Mesenchymal stem cell (in vitro differentiated cells and primary cell): ENCODE measurements at regions not wholly inside any gene's neighbourhood (a gene's known extent, or its start where the extent isn't known, plus 50 kb on each side); places are given as distances from the start of the nearest gene placed in this dataset.
"Not testable (repeated sequence)": the region's sequence is repeated elsewhere in the genome, so short reads cannot be mapped to it uniquely, and the experiment has no call there.

Source experiments
- DNase-seq: peaks from one replicate; pipeline ENCODE4 v3.0.0-alpha.2; 2013
- H2AFZ ChIP-seq: one replicate; pipeline ENCODE4 v1.6.1; 2013; ENCODE audit warnings: low read depth, mild to moderate bottlenecking, control low read depth, inconsistent platforms, low read length, moderate library complexity
- H2AK5ac ChIP-seq: 2 replicates; pipeline ENCODE4 v1.6.1; 2013; ENCODE audit warnings: low read length, moderate library complexity, mild to moderate bottlenecking, inconsistent platforms; ENCODE audit not compliant: severe bottlenecking
- H2BK120ac ChIP-seq: one replicate; pipeline ENCODE4 v1.6.1; 2013; ENCODE audit warnings: low read depth, mild to moderate bottlenecking, inconsistent platforms, low read length, moderate library complexity
- H2BK12ac ChIP-seq, 2 experiments: one replicate each; pipeline ENCODE4 v1.6.1; 2013; ENCODE audit warnings: inconsistent platforms in 2 of 2, low read length in 2 of 2, mild to moderate bottlenecking in 2 of 2, moderate library complexity in 2 of 2, control low read depth in 1 of 2
- H2BK15ac ChIP-seq: one replicate; pipeline ENCODE4 v1.6.1; 2013; ENCODE audit warnings: mild to moderate bottlenecking, low read depth, inconsistent platforms; ENCODE audit not compliant: poor library complexity, severe bottlenecking
- H2BK5ac ChIP-seq: 2 replicates; pipeline ENCODE4 v1.6.1; 2013; ENCODE audit warnings: low read depth, mild to moderate bottlenecking, low read length, control low read depth, inconsistent platforms; ENCODE audit not compliant: poor library complexity, severe bottlenecking
- H3K14ac ChIP-seq, 2 experiments: one replicate each; pipeline ENCODE4 v1.6.1; 2013; ENCODE audit warnings: inconsistent platforms in 2 of 2, low read length in 2 of 2, control low read depth in 1 of 2, mild to moderate bottlenecking in 1 of 2, moderate library complexity in 1 of 2
- H3K18ac ChIP-seq, 2 experiments: one replicate each; pipeline ENCODE4 v1.6.1; 2013; ENCODE audit warnings: inconsistent platforms in 2 of 2, low read length in 2 of 2, control low read depth in 1 of 2, low read depth in 1 of 2, mild to moderate bottlenecking in 1 of 2
- H3K23ac ChIP-seq, 2 experiments: one replicate each; pipeline ENCODE4 v1.6.1; 2013; ENCODE audit warnings: inconsistent platforms in 2 of 2, low read length in 2 of 2, mild to moderate bottlenecking in 2 of 2, moderate library complexity in 2 of 2, control low read depth in 1 of 2
- H3K27ac ChIP-seq: 2 replicates; pipeline ENCODE4 v1.5.1; 2013; ENCODE audit warnings: mild to moderate bottlenecking, moderate library complexity, low read length, control low read depth, inconsistent platforms; ENCODE audit not compliant: poor library complexity, severe bottlenecking
- H3K27me3 ChIP-seq, 2 experiments: 2 replicates each; pipeline versions ENCODE4 v1.6.1 to v1.7.0; 2013; ENCODE audit warnings: low read length in 2 of 2, mild to moderate bottlenecking in 2 of 2, moderate library complexity in 2 of 2, control low read depth in 1 of 2, inconsistent platforms in 1 of 2; ENCODE audit not compliant: control insufficient read depth in 1 of 2, insufficient read depth in 1 of 2
- H3K36me3 ChIP-seq, 2 experiments: 2 replicates each; pipeline versions ENCODE4 v1.6.1 to v1.7.0; 2013; ENCODE audit warnings: low read length in 2 of 2, control low read depth in 1 of 2, inconsistent platforms in 1 of 2, low read depth in 1 of 2, mild to moderate bottlenecking in 1 of 2; ENCODE audit not compliant: insufficient read depth in 2 of 2, control insufficient read depth in 1 of 2
- H3K4ac ChIP-seq, 2 experiments: one replicate each; pipeline ENCODE4 v1.6.1; 2013; ENCODE audit warnings: inconsistent platforms in 2 of 2, low read length in 2 of 2, mild to moderate bottlenecking in 2 of 2, moderate library complexity in 2 of 2, control low read depth in 1 of 2, low read depth in 1 of 2
- H3K4me1 ChIP-seq: 2 replicates; pipeline ENCODE4 v1.6.1; 2013; ENCODE audit warnings: low read depth, low read length, control low read depth; ENCODE audit not compliant: control insufficient read depth, insufficient read depth
- H3K4me2 ChIP-seq: 2 replicates; pipeline ENCODE4 v1.6.1; 2013; ENCODE audit warnings: low read length, mild to moderate bottlenecking, inconsistent platforms; ENCODE audit not compliant: poor library complexity, severe bottlenecking
- H3K4me3 ChIP-seq, 2 experiments: 2 replicates each; pipeline versions ENCODE4 v1.5.1 to v1.7.0; 2013; ENCODE audit warnings: low read length in 2 of 2, mild to moderate bottlenecking in 2 of 2, control low read depth in 1 of 2, low read depth in 1 of 2; ENCODE audit not compliant: insufficient read depth in 1 of 2
- H3K79me1 ChIP-seq: replicated peaks from 2 replicates; pipeline ENCODE4 v1.6.1; 2013; ENCODE audit warnings: mild to moderate bottlenecking, control low read depth, low read length, inconsistent platforms; ENCODE audit not compliant: poor library complexity, severe bottlenecking
- H3K9ac ChIP-seq: 2 replicates; pipeline ENCODE4 v1.7.0; 2013; ENCODE audit warnings: mild to moderate bottlenecking, low read length, moderate library complexity
- H3K9me3 ChIP-seq: 2 replicates; pipeline ENCODE4 v1.7.0; 2013; ENCODE audit warnings: mild to moderate bottlenecking, low read length; ENCODE audit not compliant: control insufficient read depth
- H4K8ac ChIP-seq: one replicate; pipeline ENCODE4 v1.6.1; 2013; ENCODE audit warnings: inconsistent platforms, mild to moderate bottlenecking, low read length, moderate library complexity
- H4K91ac ChIP-seq: one replicate; pipeline ENCODE4 v1.6.1; 2013; ENCODE audit warnings: mild to moderate bottlenecking, low read length, inconsistent platforms
- WGBS: methylation state at CpG from one replicate; pipeline ENCODE4 v1.1.7; 2013; ENCODE audit warnings: mixed read lengths; 5-methylcytosine and 5-hydroxymethylcytosine counted together

- H3K27ac ChIP-seq, H3K4me2 ChIP-seq, H3K23ac ChIP-seq, H3K4me1 ChIP-seq, H3K18ac ChIP-seq, H2BK15ac ChIP-seq, H3K9me3 ChIP-seq, H2AK5ac ChIP-seq, H2BK12ac ChIP-seq, DNase-seq, H2BK120ac ChIP-seq, H4K91ac ChIP-seq, H3K27me3 ChIP-seq, H2AFZ ChIP-seq, H2BK5ac ChIP-seq, H3K9ac ChIP-seq, H4K8ac ChIP-seq, H3K14ac ChIP-seq, H3K4me3 ChIP-seq, H3K4ac ChIP-seq, H3K79me1 ChIP-seq, H3K36me3 ChIP-seq: not testable (repeated sequence)
Observed at GRCh38 chr4:170881646-170882045, 791.9 kb upstream of the AADAT start.

- Histone ChIP-seq H3K18ac (no peak overlapping the region), H2BK120ac (no peak overlapping the region), H3K36me3 (no peaks in the 10 kb centered on the region), H4K91ac (no peak overlapping the region), H3K23ac (no peak overlapping the region), H2BK15ac (no peak overlapping the region), H3K4me3 (no peak overlapping the region), H3K27me3 (no peaks in the 10 kb centered on the region), H3K9me3 (no peaks in the 10 kb centered on the region), H2BK5ac (no peak overlapping the region), H3K4ac (no peak overlapping the region), H2AK5ac (no peak overlapping the region), H2BK12ac (no peak overlapping the region), H3K4me1 (no peaks in the 10 kb centered on the region), H3K9ac (no peak overlapping the region), H3K4me2 (no peak overlapping the region), H4K8ac (no peak overlapping the region), H3K27ac (no peak overlapping the region), H2AFZ (no peak overlapping the region), H3K14ac (no peak overlapping the region), H3K79me1 (no peaks in the 10 kb centered on the region)
- no peak for DNase-seq
- whole genome bisulfite sequencing = 94% methylated on average over 1 of the region's 1 CpG
Observed at GRCh38 chr4:170875868-170876267, 786.1 kb upstream of the AADAT start.

- Histone ChIP-seq H3K79me1 (no peaks in the 10 kb centered on the region), H2BK12ac (no peak overlapping the region), H2BK15ac (no peak overlapping the region), H3K4ac (no peak overlapping the region), H4K8ac (no peak overlapping the region), H4K91ac (no peak overlapping the region), H3K23ac (no peak overlapping the region), H3K9ac (no peak overlapping the region), H3K18ac (no peak overlapping the region), H3K4me3 (no peak overlapping the region), H3K9me3 (no peaks in the 10 kb centered on the region), H3K14ac (no peak overlapping the region), H3K4me2 (no peak overlapping the region), H2BK5ac (no peak overlapping the region), H3K36me3 (no peaks in the 10 kb centered on the region), H2AK5ac (no peak overlapping the region), H3K27me3 (no peaks in the 10 kb centered on the region), H3K27ac (no peak overlapping the region), H2BK120ac (no peak overlapping the region), H2AFZ (no peak overlapping the region), H3K4me1 (no peaks in the 10 kb centered on the region)
- DNase-seq = no peak
Observed at GRCh38 chr4:170872794-170873193, 783.0 kb upstream of the AADAT start.

GRCh38 chr4:170868170-170868569, 778.4 kb upstream of the AADAT start:
- Histone ChIP-seq H4K8ac (no peak overlapping the region), H3K9me3 (no peaks in the 10 kb centered on the region), H3K27ac (no peak overlapping the region), H3K14ac (no peak overlapping the region), H3K4me2 (no peak overlapping the region), H3K4me1 (no peaks in the 10 kb centered on the region), H2AK5ac (no peak overlapping the region), H3K36me3 (no peaks in the 10 kb centered on the region), H2BK5ac (no peak overlapping the region), H3K27me3 (no peaks in the 10 kb centered on the region), H2AFZ (no peak overlapping the region), H2BK15ac (no peak overlapping the region), H3K18ac (no peak overlapping the region), H3K79me1 (no peaks in the 10 kb centered on the region), H2BK120ac (no peak overlapping the region), H3K4me3 (no peak overlapping the region), H2BK12ac (no peak overlapping the region), H4K91ac (no peak overlapping the region), H3K23ac (no peak overlapping the region), H3K9ac (no peak overlapping the region), H3K4ac (no peak overlapping the region)
- DNase-seq = no peak
- WGBS = 73% methylated on average over 1 of the region's 1 CpG
